HG03460 (cell line): ENCODE measurements at regions not wholly inside any gene's neighbourhood (a gene's known extent, or its start where the extent isn't known, plus 50 kb on each side); places are given as distances from the start of the nearest gene placed in this dataset.
A peak's percentile ranks its signal among the peaks of the same experiment; 100 is the strongest.
"Not testable (repeated sequence)": the region's sequence is repeated elsewhere in the genome, so short reads cannot be mapped to it uniquely, and the experiment has no call there.

Source experiments
- ATAC-seq: cut with Tn5 transposase; IDR thresholded peaks from one replicate; pipeline ENCODE4 v1.9.1; 2021; ENCODE audit not compliant: unreplicated experiment

GRCh38 chrX:40943093-40943641 is 142.1 kb upstream of the USP9X start:
- no peak for ATAC-seq

- ATAC-seq: peak; percentile 61
Measured at GRCh38 chrX:40945361-40945713, 139.9 kb upstream of the USP9X start.

GRCh38 chrX:40947276-40947675 is 138.0 kb upstream of the USP9X start:
- ATAC-seq: no peak

- no peak for ATAC-seq
Measured at GRCh38 chrX:40949071-40949470, 136.2 kb upstream of the USP9X start.

GRCh38 chrX:40950546-40950945 is 134.7 kb upstream of the USP9X start:
- no peak for ATAC-seq

GRCh38 chrX:40951407-40951806 is 133.8 kb upstream of the USP9X start:
- ATAC-seq: not testable (repeated sequence)

GRCh38 chrX:40952855-40953254 is 132.4 kb upstream of the USP9X start:
- ATAC-seq: no peak

GRCh38 chrX:40953369-40953768 is 131.9 kb upstream of the USP9X start:
- ATAC-seq: peak; percentile 73

GRCh38 chrX:40960041-40960440 is 125.2 kb upstream of the USP9X start:
- ATAC-seq: no peak

GRCh38 chrX:40962793-40963407 is 122.3 kb upstream of the USP9X start:
- ATAC-seq: no peak

- ATAC-seq: no peak
Measured at GRCh38 chrX:40964008-40964407, 121.2 kb upstream of the USP9X start.

- no peak for ATAC-seq
Measured at GRCh38 chrX:40964633-40965586, 120.3 kb upstream of the USP9X start.

GRCh38 chrX:40966213-40966820 is 118.9 kb upstream of the USP9X start:
- no peak for ATAC-seq

- no peak for ATAC-seq
Measured at GRCh38 chrX:40968180-40968579, 117.1 kb upstream of the USP9X start.

- no peak for ATAC-seq
Measured at GRCh38 chrX:40971736-40972135, 113.5 kb upstream of the USP9X start.

- no peak for ATAC-seq
Measured at GRCh38 chrX:40973619-40974018, 111.6 kb upstream of the USP9X start.

- ATAC-seq: no peak
Measured at GRCh38 chrX:40975951-40976350, 109.3 kb upstream of the USP9X start.

- no peak for ATAC-seq
Measured at GRCh38 chrX:40976981-40977380, 108.3 kb upstream of the USP9X start.

GRCh38 chrX:40984962-40985361 is 100.3 kb upstream of the USP9X start:
- no peak for ATAC-seq

GRCh38 chrX:40987413-40987812 is 97.8 kb upstream of the USP9X start:
- ATAC-seq: no peak

GRCh38 chrX:40988100-40988499 is 97.1 kb upstream of the USP9X start:
- ATAC-seq: no peak

GRCh38 chrX:40993395-40993794 is 91.8 kb upstream of the USP9X start:
- not testable (repeated sequence) for ATAC-seq
